H9 (cell line): ENCODE measurements at regions not wholly inside any gene's neighbourhood (a gene's known extent, or its start where the extent isn't known, plus 50 kb on each side); places are given as distances from the start of the nearest gene placed in this dataset.

Source experiments
- DNase-seq: peaks from one replicate; pipeline ENCODE4 v3.0.0-alpha.2; 2017
- H2AFZ ChIP-seq: one replicate; pipeline ENCODE4 v1.6.1; 2013; ENCODE audit warnings: mild to moderate bottlenecking, low read length, control low read depth, moderate library complexity
- H2AK5ac ChIP-seq: 2 replicates; pipeline ENCODE4 v1.6.1; 2013; ENCODE audit warnings: low read length, control low read depth, mixed read lengths; ENCODE audit not compliant: insufficient read length
- H2BK120ac ChIP-seq: one replicate; pipeline ENCODE4 v1.6.1; 2013; ENCODE audit warnings: low read depth, mild to moderate bottlenecking, low read length, control low read depth, inconsistent platforms; ENCODE audit not compliant: poor library complexity, severe bottlenecking
- H2BK12ac ChIP-seq: 2 replicates; pipeline ENCODE4 v1.6.1; 2013; ENCODE audit warnings: low read length, control low read depth, mixed read lengths, low read depth; ENCODE audit not compliant: insufficient read length
- H2BK15ac ChIP-seq: 2 replicates; pipeline ENCODE4 v1.6.1; 2013; ENCODE audit warnings: low read depth, low read length, control low read depth
- H2BK20ac ChIP-seq: one replicate; pipeline ENCODE4 v1.6.1; 2013; ENCODE audit warnings: low read depth, mild to moderate bottlenecking, low read length, control low read depth, inconsistent platforms; ENCODE audit not compliant: poor library complexity, severe bottlenecking
- H2BK5ac ChIP-seq: 2 replicates; pipeline ENCODE4 v1.6.1; 2013; ENCODE audit warnings: low read length, control low read depth, mixed read lengths; ENCODE audit not compliant: insufficient read length
- H3K14ac ChIP-seq: 2 replicates; pipeline ENCODE4 v1.6.1; 2013; ENCODE audit warnings: low read length, control low read depth; ENCODE audit not compliant: insufficient read depth
- H3K18ac ChIP-seq: 2 replicates; pipeline ENCODE4 v1.6.1; 2013; ENCODE audit warnings: low read depth, mild to moderate bottlenecking, mixed read lengths, low read length, control low read depth; ENCODE audit not compliant: insufficient read length
- H3K23ac ChIP-seq: 2 replicates; pipeline ENCODE4 v1.6.1; 2013; ENCODE audit warnings: low read length, control low read depth, mixed read lengths, low read depth; ENCODE audit not compliant: insufficient read length
- H3K23me2 ChIP-seq: 2 replicates; pipeline ENCODE4 v1.6.1; 2013; ENCODE audit warnings: low read depth, mild to moderate bottlenecking, mixed read lengths, low read length, control low read depth; ENCODE audit not compliant: insufficient read length, poor library complexity, severe bottlenecking
- H3K27ac ChIP-seq: 2 replicates; pipeline ENCODE4 v1.5.1; 2013; ENCODE audit warnings: low read length, control low read depth, mixed read lengths, low read depth; ENCODE audit not compliant: insufficient read length
- H3K27me3 ChIP-seq: 2 replicates; pipeline ENCODE4 v1.6.1; 2013; ENCODE audit warnings: low read length, control low read depth, inconsistent platforms; ENCODE audit not compliant: insufficient read depth
- H3K4ac ChIP-seq: 2 replicates; pipeline ENCODE4 v1.6.1; 2013; ENCODE audit warnings: low read depth, mild to moderate bottlenecking, control low read depth, inconsistent platforms, low read length, moderate library complexity
- H3K4me1 ChIP-seq: 2 replicates; pipeline ENCODE4 v1.6.1; 2013; ENCODE audit warnings: low read length, control low read depth, inconsistent platforms; ENCODE audit not compliant: insufficient read depth
- H3K4me2 ChIP-seq: 2 replicates; pipeline ENCODE4 v1.6.1; 2013; ENCODE audit warnings: low read length, control low read depth, mixed read lengths; ENCODE audit not compliant: insufficient read length, insufficient read depth
- H3K56ac ChIP-seq: 2 replicates; pipeline ENCODE4 v1.6.1; 2013; ENCODE audit warnings: low read depth, mild to moderate bottlenecking, mixed read lengths, low read length, control low read depth; ENCODE audit not compliant: insufficient read length
- H3K79me1 ChIP-seq: 2 replicates; pipeline ENCODE4 v1.6.1; 2013; ENCODE audit warnings: low read depth, mild to moderate bottlenecking, moderate library complexity, low read length, control low read depth, inconsistent platforms; ENCODE audit not compliant: insufficient read depth, poor library complexity, severe bottlenecking
- H3K79me2 ChIP-seq: 2 replicates; pipeline ENCODE4 v1.6.1; 2013; ENCODE audit warnings: low read length, control low read depth, inconsistent platforms; ENCODE audit not compliant: insufficient read depth
- H3K9ac ChIP-seq: 2 replicates; pipeline ENCODE4 v1.6.1; 2013; ENCODE audit warnings: low read length, control low read depth, mixed read lengths; ENCODE audit not compliant: insufficient read length; ENCODE audit errors: extremely low read depth
- H3K9me3 ChIP-seq: one replicate; pipeline ENCODE4 v1.6.1; 2013; ENCODE audit warnings: low read depth, low read length, inconsistent platforms; ENCODE audit not compliant: control insufficient read depth
- H3T11ph ChIP-seq: one replicate; pipeline ENCODE4 v1.6.1; 2013; ENCODE audit warnings: mild to moderate bottlenecking, low read length, control low read depth, inconsistent platforms
- H4K20me1 ChIP-seq: one replicate; pipeline ENCODE4 v1.6.1; 2013; ENCODE audit not compliant: control insufficient read depth, insufficient read length, insufficient read depth
- H4K5ac ChIP-seq: 2 replicates; pipeline ENCODE4 v1.6.1; 2013; ENCODE audit warnings: low read depth, mild to moderate bottlenecking, mixed read lengths, low read length, control low read depth; ENCODE audit not compliant: insufficient read length
- H4K8ac ChIP-seq: replicated peaks from 2 replicates; pipeline ENCODE4 v1.6.1; 2013; ENCODE audit warnings: low read length, control low read depth, mixed read lengths, low read depth; ENCODE audit not compliant: insufficient read length
- H4K91ac ChIP-seq: 2 replicates; pipeline ENCODE4 v1.6.1; 2013; ENCODE audit warnings: low read depth, mild to moderate bottlenecking, moderate library complexity, mixed read lengths, low read length, control low read depth; ENCODE audit not compliant: insufficient read length
- H3K27ac Mint-ChIP-seq, 3 experiments: 2 replicates in 2 of 3; 3 replicates in 1 of 3; pipeline ENCODE4 v1.8.0; 2020 to 2021; ENCODE audit warnings: mixed read lengths in 3 of 3, mild to moderate bottlenecking in 1 of 3, moderate library complexity in 1 of 3
- H3K27me3 Mint-ChIP-seq: 2 replicates; pipeline ENCODE4 v1.8.0; 2021; ENCODE audit warnings: low read depth, mild to moderate bottlenecking, moderate library complexity, mixed read lengths
- H3K36me3 Mint-ChIP-seq, 3 experiments: 2 replicates in 2 of 3; 3 replicates in 1 of 3; pipeline ENCODE4 v1.8.0; 2020 to 2021; ENCODE audit warnings: low read depth in 3 of 3, mixed read lengths in 3 of 3; ENCODE audit not compliant: insufficient read depth in 1 of 3
- H3K4me1 Mint-ChIP-seq, 2 experiments: 2 replicates each; pipeline ENCODE4 v1.8.0; 2020; ENCODE audit warnings: mixed read lengths in 2 of 2
- H3K4me3 Mint-ChIP-seq, 2 experiments: 2 replicates in 1 of 2; 3 replicates in 1 of 2; pipeline ENCODE4 v1.8.0; 2020 to 2021; ENCODE audit warnings: mild to moderate bottlenecking in 2 of 2, mixed read lengths in 2 of 2, moderate library complexity in 1 of 2
- H3K9me3 Mint-ChIP-seq, 2 experiments: 2 replicates in 1 of 2; 3 replicates in 1 of 2; pipeline ENCODE4 v1.8.0; 2020; ENCODE audit warnings: mild to moderate bottlenecking in 2 of 2, mixed read lengths in 2 of 2, moderate library complexity in 1 of 2
- WGBS: extraction: QIAGEN DNeasy Blood & Tissue Kit; methylation state at CpG from one replicate; pipeline ENCODE4 v1.1.7; 2013; ENCODE audit warnings: missing lambda C conversion rate, low lambda C conversion rate, mixed read lengths; ENCODE audit not compliant: insufficient read length; ENCODE audit errors: extremely low coverage; 5-methylcytosine and 5-hydroxymethylcytosine counted together
- TF ChIP-seq, protein P1 (sequence below): fragments of 200-600 bp; sonication (generic); conservative IDR thresholded peaks from 3 replicates; pipeline ENCODE4 v1.8.0; 2021; ENCODE audit warnings: antibody characterized with exemption, mild to moderate bottlenecking

DNA sequence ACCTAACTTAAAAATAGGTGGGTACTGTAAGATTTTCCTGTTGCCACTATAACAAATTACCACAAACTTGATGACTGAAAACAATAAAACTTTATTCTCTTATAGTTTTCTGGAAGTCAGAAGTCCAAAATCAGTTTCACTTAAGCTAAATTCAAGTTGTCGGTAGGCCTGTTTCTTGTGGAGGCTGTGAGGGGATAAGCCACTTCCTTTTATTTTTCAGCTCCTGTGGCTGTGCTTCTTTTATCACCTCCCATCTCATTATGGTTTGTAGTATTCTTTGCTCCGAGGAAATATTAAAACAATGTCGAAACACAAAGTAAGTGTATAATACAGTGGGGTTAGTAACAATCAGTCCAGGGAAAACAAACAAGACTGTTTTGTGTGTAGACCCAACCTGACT, 610.5 kb upstream of the TECRL start:
- no peak overlapping the region for H3K4ac ChIP-seq
- no peaks in the 10 kb centered on the region for H4K20me1 ChIP-seq

More for the DNA sequence above, 610.5 kb upstream of the TECRL start:
- Histone ChIP-seq H3T11ph (no peak overlapping the region), H3K4me1 (peaks cover 2% of the 10 kb centered on the region; the same call in 1 of the 2 replicates), H3K23me2 (no peaks in the 10 kb centered on the region), H3K14ac (no peak overlapping the region), H2AFZ (no peak overlapping the region), H4K8ac (no peak overlapping the region), H3K27ac (no peak overlapping the region), H3K18ac (no peak overlapping the region), H2BK15ac (no peak overlapping the region), H2BK20ac (no peak overlapping the region), H3K4me2 (no peak overlapping the region), H3K9me3 (no peaks in the 10 kb centered on the region), H3K27me3 (no peaks in the 10 kb centered on the region), H2BK5ac (no peak overlapping the region), H3K23ac (no peak overlapping the region), H4K5ac (no peak overlapping the region), H3K56ac (no peak overlapping the region), H3K79me2 (no peaks in the 10 kb centered on the region), H4K91ac (no peak overlapping the region), H2AK5ac (no peak overlapping the region), H3K79me1 (no peaks in the 10 kb centered on the region), H2BK12ac (no peak overlapping the region), H2BK120ac (no peak overlapping the region), H3K9ac (no peak overlapping the region)
- no peak for DNase-seq
- no CpG with 5 or more reads among the region's 3 CpGs for WGBS
- no peaks in the 10 kb centered on the region for H3K27me3 Mint-ChIP-seq
- TF ChIP-seq, protein P1, sequence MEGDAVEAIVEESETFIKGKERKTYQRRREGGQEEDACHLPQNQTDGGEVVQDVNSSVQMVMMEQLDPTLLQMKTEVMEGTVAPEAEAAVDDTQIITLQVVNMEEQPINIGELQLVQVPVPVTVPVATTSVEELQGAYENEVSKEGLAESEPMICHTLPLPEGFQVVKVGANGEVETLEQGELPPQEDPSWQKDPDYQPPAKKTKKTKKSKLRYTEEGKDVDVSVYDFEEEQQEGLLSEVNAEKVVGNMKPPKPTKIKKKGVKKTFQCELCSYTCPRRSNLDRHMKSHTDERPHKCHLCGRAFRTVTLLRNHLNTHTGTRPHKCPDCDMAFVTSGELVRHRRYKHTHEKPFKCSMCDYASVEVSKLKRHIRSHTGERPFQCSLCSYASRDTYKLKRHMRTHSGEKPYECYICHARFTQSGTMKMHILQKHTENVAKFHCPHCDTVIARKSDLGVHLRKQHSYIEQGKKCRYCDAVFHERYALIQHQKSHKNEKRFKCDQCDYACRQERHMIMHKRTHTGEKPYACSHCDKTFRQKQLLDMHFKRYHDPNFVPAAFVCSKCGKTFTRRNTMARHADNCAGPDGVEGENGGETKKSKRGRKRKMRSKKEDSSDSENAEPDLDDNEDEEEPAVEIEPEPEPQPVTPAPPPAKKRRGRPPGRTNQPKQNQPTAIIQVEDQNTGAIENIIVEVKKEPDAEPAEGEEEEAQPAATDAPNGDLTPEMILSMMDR, result no peak
- H3K9me3 Mint-ChIP-seq, result no peaks in the 10 kb centered on the region; a peak in 1 of 5 replicates
- H3K27ac Mint-ChIP-seq, result no peak overlapping the region
- peaks cover 10 to 11% of the 10 kb centered on the region in 2 experiments for H3K4me1 Mint-ChIP-seq
- peaks cover 0 to 1% (median 0%) of the 10 kb centered on the region in 3 experiments; a peak in 1 of 7 replicates for H3K36me3 Mint-ChIP-seq
- no peak overlapping the region for H3K4me3 Mint-ChIP-seq
